LNCAP (cell line): ENCODE measurements at regions not wholly inside any gene's neighbourhood (a gene's known extent, or its start where the extent isn't known, plus 50 kb on each side); places are given as distances from the start of the nearest gene placed in this dataset.

ENCODE experiments used
- TF ChIP-seq, protein P1 (sequence below): fragments of 450-650 bp; IDR thresholded peaks from 2 replicates; pipeline ENCODE4 v1.5.1; 2017; ENCODE audit warnings: mild to moderate bottlenecking

GRCh38 chr1:244235157-244235556, 184.1 kb downstream of the ZBTB18 start:
- TF ChIP-seq, protein P1, sequence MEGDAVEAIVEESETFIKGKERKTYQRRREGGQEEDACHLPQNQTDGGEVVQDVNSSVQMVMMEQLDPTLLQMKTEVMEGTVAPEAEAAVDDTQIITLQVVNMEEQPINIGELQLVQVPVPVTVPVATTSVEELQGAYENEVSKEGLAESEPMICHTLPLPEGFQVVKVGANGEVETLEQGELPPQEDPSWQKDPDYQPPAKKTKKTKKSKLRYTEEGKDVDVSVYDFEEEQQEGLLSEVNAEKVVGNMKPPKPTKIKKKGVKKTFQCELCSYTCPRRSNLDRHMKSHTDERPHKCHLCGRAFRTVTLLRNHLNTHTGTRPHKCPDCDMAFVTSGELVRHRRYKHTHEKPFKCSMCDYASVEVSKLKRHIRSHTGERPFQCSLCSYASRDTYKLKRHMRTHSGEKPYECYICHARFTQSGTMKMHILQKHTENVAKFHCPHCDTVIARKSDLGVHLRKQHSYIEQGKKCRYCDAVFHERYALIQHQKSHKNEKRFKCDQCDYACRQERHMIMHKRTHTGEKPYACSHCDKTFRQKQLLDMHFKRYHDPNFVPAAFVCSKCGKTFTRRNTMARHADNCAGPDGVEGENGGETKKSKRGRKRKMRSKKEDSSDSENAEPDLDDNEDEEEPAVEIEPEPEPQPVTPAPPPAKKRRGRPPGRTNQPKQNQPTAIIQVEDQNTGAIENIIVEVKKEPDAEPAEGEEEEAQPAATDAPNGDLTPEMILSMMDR = no peak

- TF ChIP-seq, protein P1 = no peak
These were observed 185.0 kb downstream of the ZBTB18 start for GRCh38 chr1:244236101-244236500.

- TF ChIP-seq, protein P1 = no peak
These were observed 185.6 kb downstream of the ZBTB18 start for GRCh38 chr1:244236721-244237120.

DNA sequence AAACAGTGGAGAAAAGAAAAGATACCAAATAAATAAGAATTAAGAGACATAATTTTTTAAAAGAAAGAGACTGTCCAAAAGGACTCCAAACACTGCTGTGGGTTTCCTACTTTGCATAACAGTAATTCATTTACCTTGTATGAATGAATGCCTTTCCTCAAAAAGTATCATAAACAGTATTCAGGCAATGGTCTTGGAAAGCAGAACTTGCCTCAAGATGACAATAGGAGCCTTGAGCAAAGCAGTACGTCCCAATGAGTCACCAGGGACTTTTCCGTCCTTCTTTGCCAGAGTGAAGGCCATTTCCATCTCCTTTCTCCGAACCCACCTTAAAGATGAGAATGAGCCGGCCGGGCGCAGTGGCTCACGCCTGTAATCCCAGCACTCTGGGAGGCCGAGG, 186.4 kb downstream of the ZBTB18 start:
- TF ChIP-seq, protein P1 = no peak

DNA sequence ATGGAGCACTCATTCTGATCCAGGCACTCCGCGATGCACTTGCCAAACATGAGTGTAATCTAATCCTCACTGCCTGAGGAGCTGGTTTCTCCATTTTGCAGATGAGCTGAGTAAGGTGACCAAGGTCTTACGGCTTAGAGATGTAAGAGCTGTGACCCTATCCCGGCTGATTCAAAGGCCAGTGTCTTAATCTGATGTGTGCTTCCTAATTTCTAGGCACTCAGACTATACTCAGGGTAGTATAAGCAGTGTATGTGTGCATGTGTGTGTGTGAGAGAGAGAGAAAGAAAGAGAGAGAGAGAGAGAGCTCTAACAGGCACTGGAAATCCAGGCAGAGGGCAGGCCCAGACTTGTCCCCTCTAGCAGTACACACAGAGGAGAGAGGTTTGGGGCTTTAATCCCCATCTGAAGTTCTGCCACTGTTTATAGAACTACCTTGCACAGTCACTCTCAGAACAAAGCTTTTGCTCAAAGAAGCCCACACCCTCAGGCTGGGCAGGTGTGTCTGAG, 188.2 kb downstream of the ZBTB18 start:
- TF ChIP-seq, protein P1 = no peak

DNA sequence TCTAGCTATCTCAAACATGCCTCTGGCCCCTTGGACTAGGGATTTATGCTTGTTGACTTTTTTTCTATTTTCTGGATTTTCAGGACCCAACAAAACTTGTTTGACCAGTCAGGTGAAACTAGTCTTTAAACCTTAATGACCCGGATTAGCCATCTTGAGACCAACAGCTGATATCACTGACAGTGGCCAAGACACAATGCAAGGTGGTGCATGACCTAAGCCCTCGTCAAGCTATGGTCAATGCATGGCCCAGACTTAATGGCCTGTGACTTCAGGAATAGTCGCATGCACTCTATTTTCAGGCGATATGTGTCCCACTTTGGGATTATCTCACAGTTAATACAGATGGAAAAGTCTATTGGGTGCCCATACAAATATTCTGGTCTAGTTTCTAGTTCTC, 190.4 kb downstream of the ZBTB18 start:
- TF ChIP-seq, protein P1 = no peak

DNA sequence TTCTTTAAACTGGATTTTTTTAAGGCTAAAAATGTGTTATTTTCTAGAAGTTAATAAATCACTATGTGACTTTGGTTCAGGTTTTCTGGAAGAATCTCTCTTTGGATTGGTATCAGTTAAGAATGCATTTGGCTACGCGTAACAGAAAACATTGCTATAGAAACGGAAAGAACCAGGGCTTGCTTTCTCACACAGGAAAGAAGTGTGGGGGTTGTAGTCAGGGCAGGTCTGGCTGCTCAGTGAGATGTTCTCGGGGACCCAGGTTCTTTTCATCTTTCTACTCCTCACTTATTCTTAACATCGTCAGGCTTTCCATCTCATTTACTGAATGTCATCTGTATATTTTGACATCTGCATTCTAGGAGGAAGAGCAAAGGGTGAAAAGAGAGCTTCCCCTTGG, 191.4 kb downstream of the ZBTB18 start:
- TF ChIP-seq, protein P1 = no peak

DNA sequence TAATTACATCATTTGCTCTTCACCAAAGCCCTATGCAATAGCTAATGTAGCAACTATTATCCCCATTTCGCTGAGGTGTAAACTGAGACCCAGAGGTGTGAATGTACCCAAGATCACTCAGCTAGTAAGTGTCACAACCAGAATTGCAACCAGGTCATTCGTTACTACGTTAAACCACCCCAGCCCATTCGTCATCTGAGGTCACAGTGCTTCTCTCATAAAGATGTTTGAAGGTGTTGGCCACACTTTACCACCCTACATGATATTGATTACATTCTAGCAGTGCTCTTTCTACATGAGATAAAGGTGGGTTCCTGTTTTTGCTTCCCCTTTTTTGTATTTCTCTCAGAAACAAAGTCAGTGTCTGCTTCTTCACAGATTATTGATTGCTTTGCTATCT, 195.3 kb downstream of the ZBTB18 start:
- TF ChIP-seq, protein P1 = no peak
